ENCODE measurements at regions not wholly inside any gene's neighbourhood (a gene's known extent, or its start where the extent isn't known, plus 50 kb on each side); places are given as distances from the start of the nearest gene placed in this dataset.
"Not testable (repeated sequence)": the region's sequence is repeated elsewhere in the genome, so short reads cannot be mapped to it uniquely, and the experiment has no call there.

GRCh38 chr15:70367913-70368705, 270.4 kb upstream of the TLE3 start:
- DNase-seq; H3K36me3 Mint-ChIP-seq (ENCODE audit: insufficient read depth); H3K9me3 Mint-ChIP-seq; H3K4me3 Mint-ChIP-seq; ATAC-seq: not testable (repeated sequence)
- H3K27me3 Mint-ChIP-seq (ENCODE audit: low read depth) = peaks cover 20% of the 10 kb centered on the region
- peaks cover 14% of the 10 kb centered on the region for H3K4me1 Mint-ChIP-seq (ENCODE audit: low read depth)

DNA sequence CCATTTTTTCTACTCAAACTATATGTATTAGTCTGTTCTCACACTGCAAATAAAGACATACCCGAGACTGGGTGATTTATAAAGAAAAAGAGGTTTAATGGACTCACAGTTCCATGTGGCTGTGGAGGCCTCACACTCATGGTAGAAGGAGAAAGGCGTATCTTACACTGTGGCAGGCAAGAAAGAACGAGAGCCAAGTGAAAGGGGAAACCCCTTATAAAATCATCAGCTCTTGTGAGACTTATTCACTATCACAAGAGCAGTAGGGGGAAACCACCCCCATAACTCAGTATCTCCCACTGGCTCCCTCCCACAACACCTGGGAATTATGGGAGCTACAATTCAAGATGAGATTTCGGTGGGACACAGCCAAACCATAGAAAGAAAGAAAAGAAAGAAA, 266.3 kb upstream of the TLE3 start:
- not testable (repeated sequence) for H3K4me3 Mint-ChIP-seq; H3K36me3 Mint-ChIP-seq (ENCODE audit: insufficient read depth); H3K9me3 Mint-ChIP-seq; DNase-seq
- peaks cover 14% of the 10 kb centered on the region for H3K4me1 Mint-ChIP-seq (ENCODE audit: low read depth)
- H3K27me3 Mint-ChIP-seq (ENCODE audit: low read depth) = peaks cover 20% of the 10 kb centered on the region
- peak; percentile 65 for ATAC-seq

DNA sequence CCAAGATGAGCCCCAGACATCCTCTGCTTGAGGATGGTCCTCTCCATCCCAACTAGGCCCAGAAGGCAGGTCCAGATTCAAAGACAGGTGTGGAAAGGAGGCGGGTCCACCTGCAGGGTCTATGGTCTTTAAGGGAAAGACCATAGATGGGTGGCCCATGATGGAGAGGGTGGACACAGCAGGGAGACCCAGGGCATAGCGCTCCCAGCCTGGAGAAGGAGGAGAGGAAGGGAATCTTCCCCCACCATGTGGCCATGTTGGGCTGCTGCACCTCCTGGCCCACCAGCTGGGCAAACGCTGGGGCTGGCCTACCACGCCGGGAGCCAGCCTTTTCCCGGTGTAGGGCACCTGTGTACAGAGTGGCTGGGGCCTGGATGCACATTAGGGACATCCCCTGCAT, 265.2 kb upstream of the TLE3 start:
- DNase-seq (no peak), ATAC-seq (no peak)
- peaks cover 16% of the 10 kb centered on the region for H3K27me3 Mint-ChIP-seq (ENCODE audit: low read depth)
- H3K9me3 Mint-ChIP-seq = peaks cover 3% of the 10 kb centered on the region
- no peak overlapping the region for H3K4me3 Mint-ChIP-seq
- no peaks in the 10 kb centered on the region for H3K36me3 Mint-ChIP-seq (ENCODE audit: insufficient read depth)
- H3K4me1 Mint-ChIP-seq (ENCODE audit: low read depth) = peaks cover 7% of the 10 kb centered on the region

DNA sequence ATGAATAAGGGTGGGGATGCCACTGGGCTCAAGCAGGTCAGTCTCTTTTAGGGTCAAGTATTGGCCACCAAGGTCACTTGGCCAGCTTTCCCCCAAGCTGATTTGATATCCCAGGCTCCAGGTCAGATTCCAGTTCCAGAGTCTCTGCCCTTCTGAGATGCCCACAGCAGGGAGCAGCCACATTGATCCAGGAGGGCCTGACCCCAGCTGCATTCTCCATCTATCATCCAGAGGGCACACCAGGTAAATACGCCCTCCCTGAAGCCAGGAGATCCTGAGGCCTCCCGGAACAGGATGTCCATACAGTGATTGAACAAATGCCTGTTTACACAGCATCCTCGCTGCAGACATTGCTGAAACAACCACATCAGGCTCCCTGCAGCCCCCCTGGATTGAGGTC, 264.6 kb upstream of the TLE3 start:
- Mint-ChIP-seq H3K9me3 (peaks cover 3% of the 10 kb centered on the region), H3K36me3 (ENCODE audit: insufficient read depth) (no peaks in the 10 kb centered on the region), H3K4me3 (no peak overlapping the region), H3K4me1 (ENCODE audit: low read depth) (peaks cover 6% of the 10 kb centered on the region), H3K27me3 (ENCODE audit: low read depth) (peaks cover 13% of the 10 kb centered on the region)
- ATAC-seq (no peak), DNase-seq (no peak)

DNA sequence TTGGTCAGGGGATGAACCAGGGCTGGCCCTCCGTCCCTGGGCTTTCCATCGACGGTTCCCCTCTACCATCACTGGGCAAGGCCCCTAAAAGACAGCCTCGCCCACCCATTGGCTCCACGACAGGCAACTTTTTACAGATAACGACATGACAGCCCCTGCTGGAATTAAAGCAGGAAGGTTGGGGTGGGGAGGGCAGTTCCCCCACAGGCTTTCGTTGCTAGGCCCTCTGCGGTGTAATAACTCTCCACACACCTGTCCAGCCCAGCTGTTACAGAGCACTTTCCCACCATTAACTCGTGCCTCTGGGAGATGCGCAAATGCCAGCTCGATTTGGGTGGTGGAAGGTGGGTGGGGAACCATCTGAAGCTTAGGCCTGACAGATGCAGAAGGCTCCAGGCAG, 264.2 kb upstream of the TLE3 start:
- Mint-ChIP-seq H3K27me3 (ENCODE audit: low read depth) (peaks cover 11% of the 10 kb centered on the region), H3K9me3 (peaks cover 3% of the 10 kb centered on the region), H3K4me3 (no peak overlapping the region), H3K36me3 (ENCODE audit: insufficient read depth) (no peaks in the 10 kb centered on the region), H3K4me1 (ENCODE audit: low read depth) (peaks cover 5% of the 10 kb centered on the region)
- DNase-seq (no peak), ATAC-seq (no peak)

GRCh38 chr15:70361106-70361505, 263.4 kb upstream of the TLE3 start:
- Mint-ChIP-seq H3K4me3 (no peak overlapping the region), H3K27me3 (ENCODE audit: low read depth) (peaks cover 11% of the 10 kb centered on the region), H3K36me3 (ENCODE audit: insufficient read depth) (no peaks in the 10 kb centered on the region), H3K9me3 (peaks cover 3% of the 10 kb centered on the region), H3K4me1 (ENCODE audit: low read depth) (peaks cover 4% of the 10 kb centered on the region)
- DNase-seq (no peak), ATAC-seq (no peak)

DNA sequence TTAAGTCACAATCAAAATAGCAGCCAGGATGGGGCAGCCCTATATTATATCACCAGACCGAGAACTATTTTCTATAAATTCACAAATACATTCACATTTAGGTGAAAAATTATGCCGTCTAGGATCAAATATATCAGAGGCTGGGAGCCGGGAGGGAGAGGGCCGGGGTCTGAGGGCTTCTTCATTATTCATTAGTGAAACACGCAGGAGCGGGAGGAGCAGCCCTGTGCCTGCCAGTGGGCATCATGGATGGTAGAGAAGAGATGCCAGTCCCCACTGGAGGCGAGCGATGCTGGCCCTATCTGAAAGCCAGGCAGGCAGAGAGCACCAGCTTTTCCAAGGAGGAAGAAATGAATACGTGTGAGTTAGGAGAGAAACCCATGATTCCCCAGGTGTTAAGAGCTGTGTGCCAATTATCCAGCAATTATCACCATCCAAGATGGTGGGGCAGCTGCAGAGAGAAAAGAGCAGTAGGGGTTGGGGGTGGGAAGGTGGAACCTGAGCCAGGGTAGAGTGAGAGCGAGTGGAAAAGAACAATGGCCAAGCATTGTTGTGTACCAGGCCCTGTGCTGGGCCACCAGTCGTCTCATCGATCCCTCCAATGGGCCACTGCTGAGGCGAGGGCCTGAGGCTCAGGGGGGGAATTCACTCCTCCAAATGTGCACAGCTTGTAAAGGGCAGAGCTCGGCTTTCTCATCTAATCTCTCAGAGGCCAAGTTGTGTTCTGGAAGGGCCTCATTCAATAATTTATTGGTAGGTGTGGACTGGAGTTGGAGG, 261.3 kb upstream of the TLE3 start:
- peaks cover 2% of the 10 kb centered on the region for H3K4me1 Mint-ChIP-seq (ENCODE audit: low read depth)
- no peak overlapping the region for H3K4me3 Mint-ChIP-seq
- ATAC-seq = no peak
- no peaks in the 10 kb centered on the region for H3K36me3 Mint-ChIP-seq (ENCODE audit: insufficient read depth)
- no peak for DNase-seq
- peaks cover 1% of the 10 kb centered on the region for H3K9me3 Mint-ChIP-seq
- peaks cover 11% of the 10 kb centered on the region for H3K27me3 Mint-ChIP-seq (ENCODE audit: low read depth)

DNA sequence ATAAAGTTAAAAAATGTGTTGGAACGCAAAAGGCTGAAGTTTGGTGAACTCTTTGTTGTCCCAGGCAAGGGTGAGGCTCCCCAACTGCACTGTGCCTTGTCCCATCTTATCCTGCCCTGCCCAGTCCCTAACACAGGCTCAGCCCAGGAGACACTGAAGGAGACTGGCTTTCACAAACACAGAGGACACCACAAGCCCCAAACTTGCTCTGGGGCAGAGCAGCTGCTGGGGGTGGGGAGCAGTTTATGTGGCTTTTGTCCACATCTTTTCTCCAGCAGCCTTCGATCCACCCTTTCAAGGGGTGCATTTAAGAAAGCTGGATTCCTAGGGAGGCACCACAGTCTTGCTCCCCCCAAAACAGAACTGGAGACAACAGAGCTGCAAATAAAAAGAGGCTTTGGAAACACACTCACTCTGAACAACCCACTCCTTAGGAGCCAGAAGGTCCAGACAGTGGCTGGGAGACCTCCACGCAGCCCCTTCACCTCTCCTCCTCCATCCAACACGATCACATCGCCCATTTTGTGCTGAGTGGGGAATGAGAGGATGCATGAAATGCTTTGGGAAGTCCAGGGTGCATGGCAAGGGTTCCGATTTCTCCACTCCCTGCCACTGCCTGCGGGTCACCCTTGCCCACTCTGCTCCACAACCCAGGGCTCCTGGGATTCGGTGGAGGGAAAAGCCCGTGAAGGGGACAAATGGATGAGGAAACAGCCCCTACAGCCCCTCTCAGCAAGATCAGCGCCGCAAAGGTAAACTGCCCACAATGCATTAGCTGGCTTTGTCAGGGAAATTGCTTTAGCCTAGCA, 260.5 kb upstream of the TLE3 start:
- ATAC-seq (no peak), DNase-seq (no peak)
- Mint-ChIP-seq H3K36me3 (ENCODE audit: insufficient read depth) (no peaks in the 10 kb centered on the region), H3K27me3 (ENCODE audit: low read depth) (peaks cover 9% of the 10 kb centered on the region), H3K4me3 (no peak overlapping the region), H3K9me3 (no peaks in the 10 kb centered on the region), H3K4me1 (ENCODE audit: low read depth) (no peaks in the 10 kb centered on the region)

DNA sequence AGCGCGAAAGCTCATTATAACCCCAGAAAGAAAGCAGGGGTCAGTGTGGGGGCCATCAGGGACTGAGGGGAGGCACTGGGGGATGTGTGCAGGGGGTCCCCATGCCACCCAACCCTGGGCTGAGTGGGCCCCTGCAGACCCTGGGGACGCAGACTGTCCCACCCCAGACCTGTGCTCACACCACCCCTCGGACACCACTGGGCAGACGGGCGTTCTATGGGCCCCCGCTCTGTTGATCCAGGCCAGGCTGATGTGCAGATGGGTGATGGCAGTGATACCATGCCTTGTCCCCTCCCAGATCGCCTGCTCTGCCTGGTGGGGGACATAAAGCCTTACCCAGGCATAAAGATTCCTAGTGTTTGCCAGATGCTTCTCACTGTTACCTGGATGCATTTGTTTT, 259.7 kb upstream of the TLE3 start:
- ATAC-seq = no peak
- H3K27me3 Mint-ChIP-seq (ENCODE audit: low read depth) = peaks cover 6% of the 10 kb centered on the region

GRCh38 chr15:70356919-70357318, 259.2 kb upstream of the TLE3 start:
- Mint-ChIP-seq H3K4me3 (no peak overlapping the region), H3K36me3 (ENCODE audit: insufficient read depth) (no peaks in the 10 kb centered on the region), H3K4me1 (ENCODE audit: low read depth) (no peaks in the 10 kb centered on the region), H3K9me3 (no peaks in the 10 kb centered on the region), H3K27me3 (ENCODE audit: low read depth) (peaks cover 6% of the 10 kb centered on the region)
- DNase-seq (no peak), ATAC-seq (no peak)

More for the DNA sequence above, 259.7 kb upstream of the TLE3 start:
- Mint-ChIP-seq H3K4me1 (ENCODE audit: low read depth) (no peaks in the 10 kb centered on the region), H3K4me3 (no peak overlapping the region), H3K9me3 (no peaks in the 10 kb centered on the region), H3K36me3 (ENCODE audit: insufficient read depth) (no peaks in the 10 kb centered on the region)
- DNase-seq = no peak

- Mint-ChIP-seq H3K36me3 (ENCODE audit: insufficient read depth) (no peaks in the 10 kb centered on the region), H3K9me3 (no peaks in the 10 kb centered on the region), H3K4me3 (no peak overlapping the region), H3K4me1 (ENCODE audit: low read depth) (no peaks in the 10 kb centered on the region), H3K27me3 (ENCODE audit: low read depth) (peaks cover 6% of the 10 kb centered on the region)
- no peak for ATAC-seq
- no peak for DNase-seq
Observed at GRCh38 chr15:70356062-70356860, 258.5 kb upstream of the TLE3 start.

DNA sequence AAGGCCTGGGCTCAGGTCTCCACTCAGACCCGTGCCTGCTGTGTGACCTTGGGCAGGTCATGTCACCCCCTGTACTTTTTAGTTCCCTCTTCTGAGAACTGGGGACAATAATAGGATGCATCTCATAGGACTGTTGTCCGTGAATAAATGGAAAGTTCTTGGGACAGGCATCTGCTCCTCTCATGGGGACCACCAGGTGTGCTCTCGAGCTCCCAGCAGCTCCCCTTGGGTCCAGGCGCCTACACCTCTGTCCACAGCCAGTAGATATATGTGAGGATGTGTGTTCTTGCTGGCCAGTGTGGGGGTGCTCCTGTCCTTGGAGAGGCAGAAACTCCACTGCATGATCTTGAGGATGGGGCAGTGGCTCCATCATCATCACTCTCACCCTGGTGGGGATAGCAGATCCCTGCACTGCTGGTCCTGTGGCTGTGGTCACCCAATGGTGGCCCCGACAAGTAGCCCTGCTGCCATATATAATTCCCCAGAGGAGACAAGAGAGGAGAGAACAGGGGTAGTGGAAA, 257.6 kb upstream of the TLE3 start:
- Mint-ChIP-seq H3K27me3 (ENCODE audit: low read depth) (peaks cover 6% of the 10 kb centered on the region), H3K36me3 (ENCODE audit: insufficient read depth) (no peaks in the 10 kb centered on the region), H3K4me1 (ENCODE audit: low read depth) (no peaks in the 10 kb centered on the region), H3K9me3 (no peaks in the 10 kb centered on the region), H3K4me3 (no peak overlapping the region)
- DNase-seq (no peak), ATAC-seq (no peak)

DNA sequence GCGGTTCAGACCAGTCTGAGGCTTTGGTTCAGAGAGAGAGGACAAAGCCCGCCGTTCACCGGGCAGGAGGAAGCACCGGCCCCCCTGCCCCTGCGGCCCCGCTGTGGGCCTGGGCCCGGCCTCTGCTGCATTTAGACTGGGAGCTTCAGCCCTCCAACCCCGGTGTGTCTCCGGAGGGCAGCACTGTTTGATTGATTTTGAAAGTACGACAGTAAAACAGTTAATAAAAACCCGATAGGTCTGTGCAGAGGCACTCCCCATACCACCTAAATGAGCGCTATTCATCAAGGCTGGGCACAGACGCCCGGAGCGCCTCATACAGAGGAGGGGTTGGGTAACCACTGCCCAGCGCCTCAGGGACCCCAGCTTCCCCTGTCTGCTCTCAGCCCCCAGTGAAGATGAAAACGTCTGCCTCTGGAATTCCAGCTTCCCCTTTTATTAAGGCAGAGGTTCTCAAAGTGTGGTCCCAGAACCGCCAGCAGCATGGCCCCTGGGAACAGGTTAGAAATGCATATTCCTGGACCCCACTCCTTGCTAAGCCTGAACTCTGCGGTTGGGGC, 256.7 kb upstream of the TLE3 start:
- no peaks in the 10 kb centered on the region for H3K4me1 Mint-ChIP-seq (ENCODE audit: low read depth)
- peaks cover 6% of the 10 kb centered on the region for H3K27me3 Mint-ChIP-seq (ENCODE audit: low read depth)
- no peaks in the 10 kb centered on the region for H3K36me3 Mint-ChIP-seq (ENCODE audit: insufficient read depth)

More for the DNA sequence above, 256.7 kb upstream of the TLE3 start:
- H3K4me3 Mint-ChIP-seq = no peak overlapping the region
- no peaks in the 10 kb centered on the region for H3K9me3 Mint-ChIP-seq
- no peak for DNase-seq
- ATAC-seq = no peak

Data from activated T-cell treated with anti-CD3 and anti-CD28 coated beads, Interleukin-2, amount 50 U/mL, for 4 hours (primary cell).